ENCODE measurements at regions not wholly inside any gene's neighbourhood (a gene's known extent, or its start where the extent isn't known, plus 50 kb on each side); places are given as distances from the start of the nearest gene placed in this dataset.

GRCh38 chr2:173669271-173669853 lies 295.8 kb downstream of the SP3 start:
- DNase-seq (ENCODE audit: low read depth), result no peak

GRCh38 chr2:173669888-173670287 lies 295.3 kb downstream of the SP3 start:
- no peak for DNase-seq (ENCODE audit: low read depth)

- no peak for DNase-seq (ENCODE audit: low read depth)
Observed at GRCh38 chr2:173672573-173673340, 292.4 kb downstream of the SP3 start.

GRCh38 chr2:173673640-173674039 lies 291.5 kb downstream of the SP3 start:
- no peak for DNase-seq (ENCODE audit: low read depth)

- peak; percentile 32 for DNase-seq (ENCODE audit: low read depth)
Observed at GRCh38 chr2:173676647-173677046, 288.5 kb downstream of the SP3 start.

- DNase-seq (ENCODE audit: low read depth), result no peak
Observed at GRCh38 chr2:173678186-173678585, 287.0 kb downstream of the SP3 start.

- DNase-seq (ENCODE audit: low read depth), result peak; percentile 29
Observed at GRCh38 chr2:173680574-173680973, 284.6 kb downstream of the SP3 start.

- no peak for DNase-seq (ENCODE audit: low read depth)
Observed at GRCh38 chr2:173681881-173682650, 283.1 kb downstream of the SP3 start.

GRCh38 chr2:173684896-173685459 lies 280.2 kb downstream of the SP3 start:
- no peak for DNase-seq (ENCODE audit: low read depth)

- no peak for DNase-seq (ENCODE audit: low read depth)
Observed at GRCh38 chr2:173690349-173690748, 274.8 kb downstream of the SP3 start.

- no peak for DNase-seq (ENCODE audit: low read depth)
Observed at GRCh38 chr2:173692068-173692467, 273.1 kb downstream of the SP3 start.

- DNase-seq (ENCODE audit: low read depth), result no peak
Observed at GRCh38 chr2:173693044-173693589, 272.1 kb downstream of the SP3 start.

- DNase-seq (ENCODE audit: low read depth), result no peak
Observed at GRCh38 chr2:173696274-173696673, 268.9 kb downstream of the SP3 start.

- no peak for DNase-seq (ENCODE audit: low read depth)
Observed at GRCh38 chr2:173697929-173698328, 267.2 kb downstream of the SP3 start.

GRCh38 chr2:173705656-173706055 lies 259.5 kb downstream of the SP3 start:
- no peak for DNase-seq (ENCODE audit: low read depth)

- no peak for DNase-seq (ENCODE audit: low read depth)
Observed at GRCh38 chr2:173706936-173707335, 258.2 kb downstream of the SP3 start.

- no peak for DNase-seq (ENCODE audit: low read depth)
Observed at GRCh38 chr2:173708806-173709205, 256.4 kb downstream of the SP3 start.

- no peak for DNase-seq (ENCODE audit: low read depth)
Observed at GRCh38 chr2:173711816-173712215, 253.4 kb downstream of the SP3 start.

GRCh38 chr2:173713904-173714555 lies 251.1 kb downstream of the SP3 start:
- no peak for DNase-seq (ENCODE audit: low read depth)

- DNase-seq (ENCODE audit: low read depth), result no peak
Observed at GRCh38 chr2:173715441-173715840, 249.7 kb downstream of the SP3 start.

- DNase-seq (ENCODE audit: low read depth), result peak; percentile 6
Observed at GRCh38 chr2:173716458-173717052, 248.6 kb downstream of the SP3 start.

- no peak for DNase-seq (ENCODE audit: low read depth)
Observed at GRCh38 chr2:173719471-173719870, 245.7 kb downstream of the SP3 start.
